HG03159 (cell line): ENCODE measurements at regions not wholly inside any gene's neighbourhood (a gene's known extent, or its start where the extent isn't known, plus 50 kb on each side); places are given as distances from the start of the nearest gene placed in this dataset.
A peak's percentile ranks its signal among the peaks of the same experiment; 100 is the strongest.
"Not testable (repeated sequence)": the region's sequence is repeated elsewhere in the genome, so short reads cannot be mapped to it uniquely, and the experiment has no call there.

Experiments
- ATAC-seq: cut with Tn5 transposase; IDR thresholded peaks from one replicate; pipeline ENCODE4 v1.9.1; 2021; ENCODE audit warnings: mild to moderate bottlenecking, moderate library complexity; ENCODE audit not compliant: unreplicated experiment

GRCh38 chr3:161893972-161894371, 397.4 kb downstream of the OTOL1 start:
- ATAC-seq: no peak

GRCh38 chr3:161894657-161895056, 398.0 kb downstream of the OTOL1 start:
- no peak for ATAC-seq

GRCh38 chr3:161905520-161906132, 409.0 kb downstream of the OTOL1 start:
- no peak for ATAC-seq

GRCh38 chr3:161913786-161914389, 417.3 kb downstream of the OTOL1 start:
- ATAC-seq: no peak

GRCh38 chr3:161914703-161915417, 418.3 kb downstream of the OTOL1 start:
- no peak for ATAC-seq

GRCh38 chr3:161915418-161915750, 418.8 kb downstream of the OTOL1 start:
- no peak for ATAC-seq

GRCh38 chr3:161920196-161920595, 423.6 kb downstream of the OTOL1 start:
- ATAC-seq: no peak

- ATAC-seq: no peak
Observed at GRCh38 chr3:161925749-161926360, 429.2 kb downstream of the OTOL1 start.

GRCh38 chr3:161927131-161927530, 430.5 kb downstream of the OTOL1 start:
- ATAC-seq: no peak

GRCh38 chr3:161939918-161940620, 443.5 kb downstream of the OTOL1 start:
- no peak for ATAC-seq

GRCh38 chr3:161940621-161940965, 444.0 kb downstream of the OTOL1 start:
- ATAC-seq: no peak

GRCh38 chr3:161941891-161942290, 445.3 kb downstream of the OTOL1 start:
- no peak for ATAC-seq

GRCh38 chr3:161943801-161944345, 447.3 kb downstream of the OTOL1 start:
- ATAC-seq: not testable (repeated sequence)

- no peak for ATAC-seq
Observed at GRCh38 chr3:161946443-161946960, 449.9 kb downstream of the OTOL1 start.

GRCh38 chr3:161950318-161950868, 453.8 kb downstream of the OTOL1 start:
- no peak for ATAC-seq

GRCh38 chr3:161957467-161957866, 460.9 kb downstream of the OTOL1 start:
- ATAC-seq: no peak

- no peak for ATAC-seq
Observed at GRCh38 chr3:161964857-161965256, 468.2 kb downstream of the OTOL1 start.

GRCh38 chr3:161969867-161970266, 473.3 kb downstream of the OTOL1 start:
- no peak for ATAC-seq

- ATAC-seq: no peak
Observed at GRCh38 chr3:161975201-161975600, 478.6 kb downstream of the OTOL1 start.

GRCh38 chr3:161977063-161977462, 480.5 kb downstream of the OTOL1 start:
- ATAC-seq: peak; percentile 58

GRCh38 chr3:161977850-161978249, 481.2 kb downstream of the OTOL1 start:
- no peak for ATAC-seq
